NCI-H226 (cell line): ENCODE measurements at regions not wholly inside any gene's neighbourhood (a gene's known extent, or its start where the extent isn't known, plus 50 kb on each side); places are given as distances from the start of the nearest gene placed in this dataset.

ENCODE experiments used
- DNase-seq: peaks from one replicate; pipeline ENCODE4 v3.0.0-alpha.2; 2015

DNA sequence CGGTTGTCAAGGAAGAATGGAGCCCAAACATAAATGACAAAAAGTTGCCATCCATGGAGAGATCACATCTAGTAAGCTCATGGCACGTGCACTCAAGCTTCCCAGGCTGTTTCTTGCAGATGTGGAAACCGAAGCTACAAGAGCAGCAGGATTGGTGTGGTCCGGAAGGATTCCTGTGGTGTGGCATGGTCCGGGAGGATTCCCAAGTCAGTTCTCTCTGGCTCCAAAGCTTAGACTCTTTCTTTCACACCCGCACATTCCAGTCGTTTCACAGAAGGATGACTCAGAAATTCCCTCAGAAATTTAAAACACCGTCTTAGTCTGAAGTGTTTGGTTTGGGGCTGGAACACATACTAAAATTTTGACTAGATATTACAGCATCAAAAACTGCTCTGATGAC lies 78.0 kb upstream of the DRD2 start:
- DNase-seq: peak; percentile 97

GRCh38 chr11:113552271-113552670 lies 77.1 kb upstream of the DRD2 start:
- no peak for DNase-seq

DNA sequence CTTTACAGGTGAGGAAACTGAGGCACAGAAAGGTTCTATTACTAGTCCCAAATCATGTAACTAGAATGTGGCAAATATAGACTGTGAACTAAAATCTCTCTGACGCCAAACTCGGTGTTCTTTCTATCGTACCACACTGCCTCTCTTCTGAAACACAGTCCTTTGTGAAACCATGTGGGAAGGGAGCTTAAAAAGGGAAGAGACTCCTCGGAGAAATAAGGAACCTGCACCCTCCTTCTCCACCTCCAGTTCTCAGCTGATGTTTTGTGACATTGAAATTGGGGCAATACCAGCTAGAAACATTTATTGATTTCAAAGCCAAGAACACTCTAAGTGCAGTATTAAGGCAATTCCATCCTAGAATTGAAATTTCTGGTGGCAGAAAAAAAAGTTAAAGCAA lies 76.4 kb upstream of the DRD2 start:
- DNase-seq: no peak

- peak; percentile 8 for DNase-seq
Measured at GRCh38 chr11:113549611-113550578, 74.7 kb upstream of the DRD2 start.

GRCh38 chr11:113549061-113549460 lies 73.9 kb upstream of the DRD2 start:
- DNase-seq: no peak

DNA sequence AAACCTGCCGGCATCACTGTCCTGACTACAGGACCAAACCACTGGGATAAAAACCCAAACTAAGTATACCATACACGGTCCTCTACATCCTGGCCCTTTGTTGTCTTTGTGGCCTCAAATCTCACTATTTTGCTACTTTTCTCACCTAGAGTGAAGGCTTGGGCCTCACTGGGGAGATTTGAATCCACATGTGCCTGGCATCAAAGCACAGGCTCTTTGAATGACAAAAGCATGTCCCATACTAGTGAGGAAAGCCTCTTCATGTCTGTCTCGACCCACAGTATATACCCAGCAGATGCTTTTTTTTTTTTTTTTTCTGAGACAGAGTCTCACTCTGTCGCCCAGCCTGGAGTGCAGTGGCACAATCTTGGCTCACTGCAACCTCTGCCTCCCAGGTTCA lies 72.5 kb upstream of the DRD2 start:
- DNase-seq: no peak

DNA sequence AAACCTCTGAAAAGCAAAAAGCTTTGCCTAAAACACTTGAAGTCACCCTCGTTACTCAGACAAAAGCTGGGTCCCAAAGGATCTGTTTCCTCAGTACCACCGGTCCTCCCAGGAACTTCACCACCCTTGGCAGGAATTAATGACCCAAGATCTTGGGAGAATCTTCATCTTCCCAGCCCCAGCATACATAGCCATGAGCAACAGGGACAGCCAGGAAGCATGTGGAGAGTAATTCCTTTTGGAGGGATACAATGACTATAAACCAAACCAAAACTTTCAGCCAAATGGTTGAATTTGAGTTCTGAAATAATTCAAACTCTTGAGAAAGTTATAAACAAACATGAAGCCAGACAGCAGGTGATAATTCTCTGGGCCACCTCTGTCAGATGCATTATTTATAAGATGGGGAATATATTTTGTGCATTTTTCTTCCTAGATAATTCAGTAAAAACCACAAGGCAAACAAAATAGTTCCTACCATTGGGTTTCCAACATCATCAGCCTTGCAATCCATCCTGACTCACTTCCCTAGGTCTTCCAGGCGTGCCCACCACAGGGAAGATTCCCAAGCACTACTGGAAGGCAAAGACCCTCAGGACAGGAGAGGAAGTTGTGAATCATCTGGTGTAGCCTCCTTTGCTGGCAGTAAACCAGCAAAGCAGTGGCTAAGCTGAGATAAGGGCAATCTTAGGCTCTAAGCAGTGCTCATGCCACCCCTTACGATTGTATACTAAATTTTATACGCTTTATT lies 71.7 kb upstream of the DRD2 start:
- DNase-seq: peak; percentile 98

GRCh38 chr11:113542420-113542819 lies 67.2 kb upstream of the DRD2 start:
- no peak for DNase-seq

- no peak for DNase-seq
Measured at GRCh38 chr11:113540416-113541330, 65.5 kb upstream of the DRD2 start.

DNA sequence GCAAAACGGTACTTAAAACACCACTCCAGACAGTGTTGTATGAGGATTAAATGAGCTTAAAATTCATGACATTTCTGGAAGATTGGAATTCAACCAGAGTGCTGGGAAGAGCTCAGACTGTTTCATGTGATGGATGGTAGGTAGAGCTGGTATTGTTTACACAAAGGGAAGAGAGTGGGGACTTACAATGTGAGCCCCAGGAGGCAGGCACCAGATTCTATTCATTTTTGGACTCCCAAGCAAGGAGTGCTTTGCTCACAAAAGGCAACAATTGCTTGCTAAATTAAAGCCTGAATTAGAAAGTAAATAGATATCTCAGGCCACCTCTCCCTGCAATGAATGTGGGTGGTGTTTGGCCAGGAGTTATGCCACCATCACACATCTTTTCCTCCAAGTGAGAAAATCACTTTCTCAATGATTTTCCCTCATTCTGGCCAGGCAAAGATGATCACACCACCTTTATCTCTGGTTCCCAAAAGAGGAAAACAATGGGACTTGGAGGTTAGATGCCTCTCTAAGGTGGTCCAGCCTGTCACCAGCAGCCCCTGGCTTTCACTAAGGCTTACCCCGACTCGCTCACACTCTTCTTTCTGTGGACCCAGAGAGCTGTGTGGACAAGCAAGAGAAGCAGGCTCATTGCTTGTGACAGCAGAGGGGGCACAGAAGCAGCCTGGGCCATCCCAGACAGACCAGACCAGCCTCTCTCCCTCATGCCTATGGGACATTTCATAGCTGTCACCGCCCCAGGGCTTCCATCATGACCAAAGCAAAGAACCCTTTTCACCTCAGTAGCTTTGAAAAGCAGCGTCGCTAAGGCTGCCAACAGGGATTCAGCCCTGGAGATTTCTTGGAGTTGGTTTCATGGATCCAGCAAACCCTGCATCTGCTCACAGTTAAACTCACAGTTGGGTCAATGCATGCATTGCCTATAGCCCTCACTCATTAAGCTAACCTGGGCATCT lies 63.5 kb upstream of the DRD2 start:
- DNase-seq: no peak

GRCh38 chr11:113534625-113535024 lies 59.4 kb upstream of the DRD2 start:
- DNase-seq: no peak

- DNase-seq: no peak
Measured at GRCh38 chr11:113533425-113533698, 58.2 kb upstream of the DRD2 start.

DNA sequence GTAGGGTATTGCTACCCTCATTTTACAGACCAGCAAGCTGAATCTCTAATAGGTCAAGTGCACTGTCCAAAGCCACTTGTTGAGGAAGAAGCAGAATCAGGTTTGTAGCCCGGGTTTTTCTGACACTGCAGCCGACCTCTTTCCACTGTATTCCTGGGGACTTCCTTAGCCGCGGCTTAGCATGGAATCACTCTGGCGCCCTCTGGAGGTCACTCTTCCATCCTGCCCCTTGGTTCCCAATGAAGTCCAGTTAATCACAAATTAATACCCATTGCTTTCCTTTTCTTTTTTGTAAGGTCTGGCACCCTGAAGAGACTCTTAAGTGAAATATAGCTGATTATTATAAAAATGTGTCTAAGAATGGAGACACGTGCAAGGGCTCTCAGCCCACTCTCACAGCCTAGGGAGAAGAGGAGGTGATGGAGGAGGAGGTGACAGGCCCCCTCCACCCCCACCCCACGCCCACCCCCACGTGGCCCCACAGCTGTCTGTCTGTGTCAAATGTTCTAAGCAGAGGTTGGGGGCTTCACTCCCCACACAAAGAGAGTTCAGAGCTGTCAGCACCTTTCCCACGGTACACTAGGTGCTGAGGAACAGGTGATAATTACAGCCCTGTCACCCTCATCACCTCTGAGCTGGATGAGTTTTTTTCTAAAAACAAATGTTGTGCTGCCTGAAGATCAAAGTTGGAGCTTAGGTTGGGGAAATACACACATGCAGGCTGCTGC lies 57.7 kb upstream of the DRD2 start:
- peak; percentile 41 for DNase-seq

DNA sequence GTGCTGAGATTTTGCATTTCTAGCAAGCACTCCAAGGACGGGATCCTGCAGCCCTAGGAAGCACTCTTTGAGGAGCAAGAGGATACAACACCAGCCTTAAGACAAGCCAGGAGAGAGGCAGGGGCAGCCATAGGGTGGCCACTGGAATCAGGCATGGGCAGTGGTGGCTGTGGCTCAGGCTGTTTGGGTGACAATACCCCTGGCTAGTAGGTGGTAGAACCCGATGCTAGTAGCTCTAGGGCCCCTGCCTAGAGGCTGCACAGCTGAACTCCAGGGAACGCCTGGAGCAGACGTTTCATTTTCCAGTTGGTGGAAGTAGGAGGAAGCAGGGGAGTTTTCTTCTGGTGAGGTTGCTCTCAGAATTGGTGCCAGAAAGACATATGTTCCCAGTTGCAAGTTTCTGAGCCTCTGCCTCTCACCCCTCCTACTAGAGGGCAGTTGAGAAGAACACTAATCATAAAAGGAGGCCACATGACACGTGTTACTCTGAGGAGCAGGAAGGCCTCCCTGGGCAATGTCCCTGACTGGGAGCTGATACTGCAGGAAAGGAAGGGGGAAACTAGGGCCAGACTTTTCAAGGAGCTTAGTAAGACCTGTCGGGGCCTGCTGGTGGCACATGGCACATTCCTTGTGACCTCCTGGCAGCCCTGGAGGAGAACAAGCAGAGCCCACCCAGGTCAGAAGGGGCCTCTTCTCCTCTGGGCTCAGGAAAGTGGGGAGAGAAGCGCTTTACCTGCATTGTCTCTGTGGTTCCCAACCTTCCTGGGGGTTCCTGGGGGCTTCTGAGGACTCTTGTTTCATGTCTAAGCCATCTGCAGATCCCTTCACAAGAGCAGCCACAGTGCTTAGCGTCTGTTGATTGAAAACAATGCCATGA lies 56.6 kb upstream of the DRD2 start:
- DNase-seq: no peak

DNA sequence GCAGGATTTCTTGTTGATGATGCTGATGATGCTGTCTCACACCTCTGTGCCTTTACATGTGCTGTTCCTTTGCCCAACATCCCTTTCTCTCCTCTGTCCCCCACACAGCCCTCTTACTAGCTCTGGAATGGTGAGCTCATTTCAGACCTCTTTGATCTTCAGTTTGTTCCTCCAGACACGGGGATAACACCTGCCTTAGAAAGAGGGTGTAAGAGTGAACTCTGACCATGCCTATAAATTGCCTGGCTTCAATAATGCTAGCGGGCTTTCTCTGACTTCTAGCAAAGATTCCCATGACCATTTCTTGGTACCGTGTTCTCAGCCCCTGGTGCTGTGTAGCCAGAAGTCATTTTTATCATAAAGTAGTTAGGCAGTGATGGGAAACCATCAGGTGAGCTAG lies 55.9 kb upstream of the DRD2 start:
- no peak for DNase-seq

DNA sequence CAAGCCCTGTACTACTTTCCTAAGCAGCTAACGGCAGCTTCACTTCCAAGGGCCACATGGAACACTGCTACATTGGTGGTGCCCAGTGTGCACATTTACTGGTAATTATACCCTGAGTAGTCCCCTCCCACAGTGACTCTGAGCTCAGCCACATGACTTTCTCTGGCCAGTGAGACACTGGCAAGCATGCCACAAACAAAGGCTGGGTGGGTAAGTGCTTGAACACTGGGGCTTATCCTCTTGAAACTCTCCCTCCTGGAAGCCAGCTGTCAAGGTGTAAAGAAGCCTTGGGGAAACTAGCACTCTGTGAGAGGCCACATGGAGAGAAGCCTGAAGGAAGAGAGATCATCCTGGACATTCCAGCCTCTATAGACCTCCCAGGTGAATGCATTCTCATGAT lies 54.4 kb upstream of the DRD2 start:
- no peak for DNase-seq

GRCh38 chr11:113528982-113529381 lies 53.8 kb upstream of the DRD2 start:
- DNase-seq: peak; percentile 46

DNA sequence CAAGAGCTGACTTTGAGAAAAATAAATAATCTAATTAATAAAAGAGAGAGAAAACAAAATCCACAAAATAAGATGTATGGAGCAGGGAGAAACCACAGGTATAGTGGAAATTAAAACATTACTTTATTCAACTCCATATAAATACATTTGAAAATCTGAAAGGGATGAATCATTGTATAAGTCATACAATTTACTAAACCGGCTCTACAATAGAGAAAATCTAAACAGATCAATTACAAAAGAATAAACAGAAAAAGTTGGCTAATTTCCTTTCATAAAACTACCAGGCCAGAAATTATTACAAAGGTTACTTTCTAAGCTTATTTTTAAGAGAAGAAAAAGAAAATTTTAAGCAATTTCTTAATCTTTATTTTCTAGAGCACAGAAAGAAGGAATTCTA lies 51.3 kb upstream of the DRD2 start:
- DNase-seq: no peak
